ENCODE measurements at regions not wholly inside any gene's neighbourhood (a gene's known extent, or its start where the extent isn't known, plus 50 kb on each side); places are given as distances from the start of the nearest gene placed in this dataset.
"Not testable (repeated sequence)": the region's sequence is repeated elsewhere in the genome, so short reads cannot be mapped to it uniquely, and the experiment has no call there.

GRCh38 chr9:106784076-106784475, 78.9 kb upstream of the ZNF462 start:
- no peak for TF ChIP-seq POLR2AphosphoS5 (IDR thresholded peaks at IDR 0.05)
- TF ChIP-seq RAD21 (conservative IDR thresholded peaks at IDR 0.05) = no peak
- TF ChIP-seq EZH2 (IDR thresholded peaks at IDR 0.05; ENCODE audit: borderline replicate concordance, insufficient read depth, low read length, poor library complexity, severe bottlenecking) = no peak
- TF ChIP-seq REST (IDR thresholded peaks at IDR 0.05; ENCODE audit: borderline replicate concordance) = no peak
- TF ChIP-seq MXI1 (conservative IDR thresholded peaks at IDR 0.05; ENCODE audit: poor library complexity, severe bottlenecking) = no peak
- Histone ChIP-seq H3K9me2 (ENCODE audit: insufficient read depth, low read length) (no peaks in the 10 kb centered on the region), H3K9me3 (ENCODE audit: low read length) (no peaks in the 10 kb centered on the region), H3K4me2 (ENCODE audit: low read length) (no peak overlapping the region), H3K4me3 (ENCODE audit: low read length) (no peak overlapping the region), H3K79me2 (replicated peaks; ENCODE audit: insufficient read depth, low read length) (no peaks in the 10 kb centered on the region), H3K27ac (ENCODE audit: low read length) (no peak overlapping the region), H3K36me3 (ENCODE audit: insufficient read depth, low read length) (no peaks in the 10 kb centered on the region), H2AFZ (ENCODE audit: low read depth, low read length) (no peak overlapping the region), H3K9ac (ENCODE audit: low read length) (no peak overlapping the region), H3F3A (ENCODE audit: insufficient read depth, low read length, poor library complexity, severe bottlenecking) (no peaks in the 10 kb centered on the region), H4K20me1 (ENCODE audit: insufficient read depth) (no peaks in the 10 kb centered on the region), H3K27me3 (ENCODE audit: insufficient read depth, low read depth, low read length) (no peaks in the 10 kb centered on the region)

GRCh38 chr9:106785200-106785599, 77.8 kb upstream of the ZNF462 start:
- H2AFZ ChIP-seq (ENCODE audit: low read depth, low read length) = no peak overlapping the region
- H3F3A ChIP-seq (ENCODE audit: insufficient read depth, low read length, poor library complexity, severe bottlenecking) = no peaks in the 10 kb centered on the region
- H3K79me2 ChIP-seq (replicated peaks; ENCODE audit: insufficient read depth, low read length) = no peaks in the 10 kb centered on the region
- no peaks in the 10 kb centered on the region for H3K36me3 ChIP-seq (ENCODE audit: insufficient read depth, low read length)
- no peak overlapping the region for H3K4me3 ChIP-seq (ENCODE audit: low read length)
- H3K9me3 ChIP-seq (ENCODE audit: low read length) = no peaks in the 10 kb centered on the region
- no peak overlapping the region for H3K27ac ChIP-seq (ENCODE audit: low read length)
- no peak overlapping the region for H3K4me2 ChIP-seq (ENCODE audit: low read length)
- no peaks in the 10 kb centered on the region for H3K27me3 ChIP-seq (ENCODE audit: insufficient read depth, low read depth, low read length)
- H3K9me2 ChIP-seq (ENCODE audit: insufficient read depth, low read length) = no peaks in the 10 kb centered on the region
- no peak overlapping the region for H3K9ac ChIP-seq (ENCODE audit: low read length)
- no peak for TF ChIP-seq SMC3 (conservative IDR thresholded peaks at IDR 0.05; ENCODE audit: poor library complexity)
- TF ChIP-seq EZH2 (IDR thresholded peaks at IDR 0.05; ENCODE audit: borderline replicate concordance, insufficient read depth, low read length, poor library complexity, severe bottlenecking) = no peak
- TF ChIP-seq CTCF (IDR thresholded peaks at IDR 0.05; ENCODE audit: poor library complexity, severe bottlenecking) = no peak
- no peak for TF ChIP-seq EP300 (conservative IDR thresholded peaks at IDR 0.05; ENCODE audit: poor library complexity, severe bottlenecking)
- no peak for TF ChIP-seq TAF1 (IDR thresholded peaks at IDR 0.05; ENCODE audit: low read depth)
- TF ChIP-seq REST (IDR thresholded peaks at IDR 0.05; ENCODE audit: borderline replicate concordance) = no peak
- no peak for TF ChIP-seq MXI1 (conservative IDR thresholded peaks at IDR 0.05; ENCODE audit: poor library complexity, severe bottlenecking)
- no peak for TF ChIP-seq RAD21 (conservative IDR thresholded peaks at IDR 0.05)
- TF ChIP-seq POLR2AphosphoS5 (IDR thresholded peaks at IDR 0.05) = no peak
- H4K20me1 ChIP-seq (ENCODE audit: insufficient read depth) = no peaks in the 10 kb centered on the region

- not testable (repeated sequence) for H3K36me3 ChIP-seq (ENCODE audit: insufficient read depth, low read length); H3F3A ChIP-seq (ENCODE audit: insufficient read depth, low read length, poor library complexity, severe bottlenecking); H3K79me2 ChIP-seq (replicated peaks; ENCODE audit: insufficient read depth, low read length); H3K27ac ChIP-seq (ENCODE audit: low read length); H4K20me1 ChIP-seq (ENCODE audit: insufficient read depth); H3K9me3 ChIP-seq (ENCODE audit: low read length); H3K9me2 ChIP-seq (ENCODE audit: insufficient read depth, low read length); H3K4me3 ChIP-seq (ENCODE audit: low read length); H3K27me3 ChIP-seq (ENCODE audit: insufficient read depth, low read depth, low read length); H3K9ac ChIP-seq (ENCODE audit: low read length); H3K4me2 ChIP-seq (ENCODE audit: low read length); H2AFZ ChIP-seq (ENCODE audit: low read depth, low read length)
These were observed 74.9 kb upstream of the ZNF462 start for GRCh38 chr9:106788021-106788420.

All from neural cell (in vitro differentiated cells).